ENCODE measurements at regions not wholly inside any gene's neighbourhood (a gene's known extent, or its start where the extent isn't known, plus 50 kb on each side); places are given as distances from the start of the nearest gene placed in this dataset.

DNA sequence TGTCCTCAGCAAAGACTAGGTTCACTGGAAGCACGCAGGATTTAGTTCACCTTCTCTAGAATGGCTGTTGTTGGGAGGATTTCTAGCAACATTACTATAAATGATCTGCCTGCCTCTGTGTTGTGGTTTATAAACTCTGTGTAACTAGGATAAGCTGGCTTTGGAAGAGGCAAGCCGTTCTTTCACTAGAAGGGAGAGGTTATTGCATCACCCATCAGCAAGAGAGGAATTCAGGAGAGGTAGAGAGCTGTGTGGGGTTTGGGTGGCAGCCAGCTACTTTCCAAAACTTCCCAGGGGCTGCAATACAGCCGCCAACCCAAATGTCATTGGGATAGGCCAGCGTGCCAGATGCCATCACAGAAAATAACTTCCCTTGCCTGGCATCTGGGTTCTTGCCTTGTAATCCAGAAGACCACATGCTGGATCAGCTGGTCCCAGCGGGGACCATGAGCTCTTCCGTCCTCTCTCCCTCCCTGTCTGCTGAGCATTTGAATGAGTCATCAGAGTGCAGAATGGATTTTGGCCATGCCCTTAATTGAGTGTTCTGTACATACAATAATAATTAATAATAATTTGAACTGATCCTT, 95.7 kb upstream of the RBFOX1 start:
- in situ Hi-C loops (cut with MboI; ENCODE audit: low sequenced_read_pairs), result no loop called here

More for the DNA sequence above, 95.7 kb upstream of the RBFOX1 start:
- no peak overlapping the region for H2AK5ac ChIP-seq (ENCODE audit: low read depth, low read length)
- H4K5ac ChIP-seq (ENCODE audit: low read depth, low read length), result no peak overlapping the region
- H3K9me1 ChIP-seq (ENCODE audit: insufficient read depth, low read length), result no peaks in the 10 kb centered on the region
- H3K4me3 ChIP-seq (ENCODE audit: insufficient read depth, low read depth, low read length), result no peak overlapping the region
- H3K4me1 ChIP-seq (ENCODE audit: control insufficient read depth, insufficient read depth, low read length), result no peaks in the 10 kb centered on the region
- H2AFZ ChIP-seq (replicated peaks; ENCODE audit: low read length, poor library complexity), result no peak overlapping the region
- no TSS peak for BruUV-seq (replicated peaks)
- H4K8ac ChIP-seq (ENCODE audit: low read depth in 2 of 2, low read length in 2 of 2), result no peak overlapping the region
- no peak overlapping the region for H3K9ac ChIP-seq (ENCODE audit: low read depth, low read length)
- H3K4ac ChIP-seq (ENCODE audit: low read depth, low read length), result no peak overlapping the region
- H3K4me2 ChIP-seq (ENCODE audit: low read depth, low read length), result no peak overlapping the region
- H3K56ac ChIP-seq (ENCODE audit: extremely low read depth, insufficient read depth, low read length), result no peak overlapping the region
- no peak overlapping the region for H3K27ac ChIP-seq (ENCODE audit: insufficient read depth, low read length)
- H2BK120ac ChIP-seq (ENCODE audit: low read depth, low read length), result no peak overlapping the region
- CTCF ChIA-PET, result no interaction called here
- H2AK9ac ChIP-seq (replicated peaks; ENCODE audit: low read depth, low read length, poor library complexity), result no peak overlapping the region
- H3K18ac ChIP-seq (ENCODE audit: low read depth, low read length), result no peak overlapping the region
- TF ChIP-seq POLR2A (IDR thresholded peaks at IDR 0.05; ENCODE audit: low read depth, low read length) (no peak), CHD1 (IDR thresholded peaks at IDR 0.05; ENCODE audit: low read depth, low read length) (no peak), RCOR1 (IDR thresholded peaks at IDR 0.05; ENCODE audit: insufficient replicate concordance, low read length) (no peak), CEBPB (IDR thresholded peaks at IDR 0.05; ENCODE audit: low read depth, low read length) (no peak)
- TF ChIP-seq, protein P1, sequence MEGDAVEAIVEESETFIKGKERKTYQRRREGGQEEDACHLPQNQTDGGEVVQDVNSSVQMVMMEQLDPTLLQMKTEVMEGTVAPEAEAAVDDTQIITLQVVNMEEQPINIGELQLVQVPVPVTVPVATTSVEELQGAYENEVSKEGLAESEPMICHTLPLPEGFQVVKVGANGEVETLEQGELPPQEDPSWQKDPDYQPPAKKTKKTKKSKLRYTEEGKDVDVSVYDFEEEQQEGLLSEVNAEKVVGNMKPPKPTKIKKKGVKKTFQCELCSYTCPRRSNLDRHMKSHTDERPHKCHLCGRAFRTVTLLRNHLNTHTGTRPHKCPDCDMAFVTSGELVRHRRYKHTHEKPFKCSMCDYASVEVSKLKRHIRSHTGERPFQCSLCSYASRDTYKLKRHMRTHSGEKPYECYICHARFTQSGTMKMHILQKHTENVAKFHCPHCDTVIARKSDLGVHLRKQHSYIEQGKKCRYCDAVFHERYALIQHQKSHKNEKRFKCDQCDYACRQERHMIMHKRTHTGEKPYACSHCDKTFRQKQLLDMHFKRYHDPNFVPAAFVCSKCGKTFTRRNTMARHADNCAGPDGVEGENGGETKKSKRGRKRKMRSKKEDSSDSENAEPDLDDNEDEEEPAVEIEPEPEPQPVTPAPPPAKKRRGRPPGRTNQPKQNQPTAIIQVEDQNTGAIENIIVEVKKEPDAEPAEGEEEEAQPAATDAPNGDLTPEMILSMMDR (conservative IDR thresholded peaks at IDR 0.05; ENCODE audit: low read depth, low read length), result no peak
- H3K36me3 ChIP-seq (ENCODE audit: control insufficient read depth, insufficient read depth, low read length), result no peaks in the 10 kb centered on the region
- intact Hi-C loops (cut with micrococcal nuclease), result no loop called here
- ATAC-seq (ENCODE audit: low read depth) (no peak), DNase-seq (no peak)
- H3K27me3 ChIP-seq (ENCODE audit: control insufficient read depth, insufficient read depth, low read length), result no peaks in the 10 kb centered on the region
- H3K79me1 ChIP-seq (ENCODE audit: low read depth in 1 of 2, low read length in 2 of 2), result no peaks in the 10 kb centered on the region
- H4K91ac ChIP-seq (ENCODE audit: insufficient read depth, low read depth, low read length), result no peak overlapping the region
- dilution Hi-C loops (cut with HindIII; ENCODE audit: low sequenced_read_pairs, unreplicated experiment), result no loop called here
- POLR2A ChIA-PET (ENCODE audit: unreplicated experiment), result no interaction called here
- H2BK5ac ChIP-seq (ENCODE audit: low read depth, low read length, poor library complexity, severe bottlenecking), result no peak overlapping the region
- no peak overlapping the region for H2BK15ac ChIP-seq (ENCODE audit: low read depth, low read length)
- peaks cover 5% of the 10 kb centered on the region for H3K9me3 ChIP-seq (ENCODE audit: control insufficient read depth, insufficient read depth, low read length)
- H3K14ac ChIP-seq (replicated peaks; ENCODE audit: low read depth, low read length), result no peak overlapping the region
- no peak overlapping the region for H3K23ac ChIP-seq (ENCODE audit: low read depth, low read length)
- no peak overlapping the region for H2BK20ac ChIP-seq (ENCODE audit: low read depth, low read length)
- no CpG with 5 or more reads among the region's 6 CpGs for WGBS, 2 experiments (ENCODE audit: extremely low coverage in 2 of 2, insufficient read length in 1 of 2)
- H4K20me1 ChIP-seq (ENCODE audit: insufficient read depth, low read length), result no peaks in the 10 kb centered on the region
